Fibroblast of mammary gland (primary cell): ENCODE measurements at regions not wholly inside any gene's neighbourhood (a gene's known extent, or its start where the extent isn't known, plus 50 kb on each side); places are given as distances from the start of the nearest gene placed in this dataset.

Source experiments
- DNase-seq: peaks from one replicate; pipeline ENCODE4 v3.0.0-alpha.2; 2010; ENCODE audit warnings: low read depth
- H3K4me3 ChIP-seq: 2 replicates; pipeline ENCODE4 v1.5.1; 2011; ENCODE audit warnings: low read depth, mild to moderate bottlenecking, low read length, moderate library complexity; ENCODE audit not compliant: control insufficient read depth
- TF ChIP-seq, protein P1 (sequence below): conservative IDR thresholded peaks from 2 replicates; pipeline ENCODE4 v1.5.1; 2011; ENCODE audit warnings: low read depth, low read length, inconsistent platforms; ENCODE audit not compliant: control insufficient read depth, insufficient read depth

GRCh38 chr4:143046454-143046853 is 138.3 kb upstream of the USP38 start:
- H3K4me3 ChIP-seq = no peak overlapping the region
- DNase-seq = no peak
- TF ChIP-seq, protein P1, sequence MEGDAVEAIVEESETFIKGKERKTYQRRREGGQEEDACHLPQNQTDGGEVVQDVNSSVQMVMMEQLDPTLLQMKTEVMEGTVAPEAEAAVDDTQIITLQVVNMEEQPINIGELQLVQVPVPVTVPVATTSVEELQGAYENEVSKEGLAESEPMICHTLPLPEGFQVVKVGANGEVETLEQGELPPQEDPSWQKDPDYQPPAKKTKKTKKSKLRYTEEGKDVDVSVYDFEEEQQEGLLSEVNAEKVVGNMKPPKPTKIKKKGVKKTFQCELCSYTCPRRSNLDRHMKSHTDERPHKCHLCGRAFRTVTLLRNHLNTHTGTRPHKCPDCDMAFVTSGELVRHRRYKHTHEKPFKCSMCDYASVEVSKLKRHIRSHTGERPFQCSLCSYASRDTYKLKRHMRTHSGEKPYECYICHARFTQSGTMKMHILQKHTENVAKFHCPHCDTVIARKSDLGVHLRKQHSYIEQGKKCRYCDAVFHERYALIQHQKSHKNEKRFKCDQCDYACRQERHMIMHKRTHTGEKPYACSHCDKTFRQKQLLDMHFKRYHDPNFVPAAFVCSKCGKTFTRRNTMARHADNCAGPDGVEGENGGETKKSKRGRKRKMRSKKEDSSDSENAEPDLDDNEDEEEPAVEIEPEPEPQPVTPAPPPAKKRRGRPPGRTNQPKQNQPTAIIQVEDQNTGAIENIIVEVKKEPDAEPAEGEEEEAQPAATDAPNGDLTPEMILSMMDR = no peak

DNA sequence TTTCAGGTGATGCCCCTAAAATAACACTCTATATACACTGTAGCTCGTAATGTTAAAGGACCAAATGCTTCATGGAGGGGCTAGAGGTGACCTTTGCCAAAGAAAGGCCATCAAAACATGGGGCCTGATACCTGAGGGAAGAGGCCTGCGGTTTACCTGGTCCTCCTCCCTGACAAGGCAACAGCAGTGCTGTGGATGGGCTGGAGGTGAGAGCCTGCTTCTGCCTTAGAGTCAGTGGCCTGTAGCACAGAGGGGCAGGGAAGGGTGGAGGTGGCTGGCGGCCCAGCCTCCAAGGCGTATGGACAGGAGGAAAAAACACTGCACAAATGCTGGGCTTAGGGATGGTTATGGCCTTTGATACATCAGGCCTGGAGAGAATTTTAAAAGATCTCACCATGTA is 137.8 kb upstream of the USP38 start:
- H3K4me3 ChIP-seq = no peak overlapping the region
- TF ChIP-seq, protein P1 = no peak
- DNase-seq = no peak

DNA sequence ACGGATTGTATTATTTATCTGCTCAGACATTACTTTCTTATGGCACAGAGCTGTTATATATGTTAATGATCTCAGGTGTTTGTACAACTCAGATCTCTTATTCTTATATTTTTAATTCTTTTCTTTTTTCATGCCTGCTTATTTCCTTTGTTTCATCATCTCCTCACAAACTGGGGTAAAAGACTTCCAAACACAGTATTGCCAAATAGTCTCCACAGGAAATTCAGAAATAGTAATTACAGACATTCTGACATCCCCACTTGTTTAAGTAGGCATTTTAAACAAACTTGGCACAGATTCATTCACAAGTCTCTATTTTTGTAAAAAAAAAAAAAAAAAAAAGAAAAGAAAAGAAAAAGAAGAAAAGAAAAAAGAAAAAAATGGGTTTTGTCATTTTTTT is 129.7 kb upstream of the USP38 start:
- no peak overlapping the region for H3K4me3 ChIP-seq
- TF ChIP-seq, protein P1 = no peak
- DNase-seq = no peak

GRCh38 chr4:143055997-143056396 is 128.7 kb upstream of the USP38 start:
- DNase-seq = no peak
- TF ChIP-seq, protein P1 = no peak
- H3K4me3 ChIP-seq = no peak overlapping the region

GRCh38 chr4:143071351-143071750 is 113.4 kb upstream of the USP38 start:
- TF ChIP-seq, protein P1 = no peak
- no peak for DNase-seq
- no peak overlapping the region for H3K4me3 ChIP-seq

GRCh38 chr4:143076723-143077122 is 108.0 kb upstream of the USP38 start:
- no peak for DNase-seq
- TF ChIP-seq, protein P1 = no peak
- no peak overlapping the region for H3K4me3 ChIP-seq

DNA sequence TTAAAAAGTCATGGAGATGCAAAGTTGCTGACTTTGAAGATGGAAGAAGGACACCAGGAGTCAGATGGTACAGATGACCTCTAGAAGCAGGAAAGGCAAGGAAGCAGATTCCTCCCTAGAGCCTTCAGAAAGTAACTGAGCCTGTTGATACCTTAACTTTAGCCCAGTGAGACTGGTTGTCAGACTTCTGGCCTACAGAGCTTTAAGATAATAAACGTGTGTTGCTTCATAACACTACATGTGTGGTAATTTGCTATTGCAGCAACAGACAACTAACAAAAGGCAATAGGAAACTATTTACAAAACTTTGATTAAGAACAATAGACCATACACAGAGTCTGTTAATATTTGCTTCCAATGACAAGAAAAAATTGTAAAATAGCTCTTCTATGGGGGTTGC is 102.0 kb upstream of the USP38 start:
- DNase-seq = no peak
- no peak overlapping the region for H3K4me3 ChIP-seq

More for the DNA sequence above, 102.0 kb upstream of the USP38 start:
- TF ChIP-seq, protein P1 = no peak
